PC-9 (cell line): ENCODE measurements at regions not wholly inside any gene's neighbourhood (a gene's known extent, or its start where the extent isn't known, plus 50 kb on each side); places are given as distances from the start of the nearest gene placed in this dataset.
A peak's percentile ranks its signal among the peaks of the same experiment; 100 is the strongest.

Source experiments
- BruUV-seq: library from RNA; stranded (reverse); fragments of 400-500 nt; replicated peaks from 2 replicates; lab custom pipeline; 2021; lab: Mats Ljungman, UMichigan
- CTCF ChIA-PET: fragments of 300-600 bp; sonication (Branson Sonifier 250); formaldehyde crosslinking; loops from one replicate; lab custom pipeline; 2022; ENCODE audit warnings: antibody characterized with exemption; lab: Charles Lee
- POLR2A ChIA-PET: fragments of 300-600 bp; sonication (Branson Sonifier 250); formaldehyde crosslinking; loops from one replicate; lab custom pipeline; 2022; ENCODE audit warnings: antibody characterized with exemption; ENCODE audit not compliant: unreplicated experiment; lab: Charles Lee
- DNase-seq, 2 experiments: peaks; one replicate each; pipeline versions ENCODE4 v3.0.0 to v3.0.0-alpha.2; 2015 to 2022; ENCODE audit warnings: mixed read lengths in 1 of 2
- H2AFZ ChIP-seq: fragments of 200-600 bp; sonication (generic); 2 replicates; pipeline ENCODE4 v1.8.1; 2017; ENCODE audit warnings: antibody characterized with exemption
- H3F3A ChIP-seq: fragments of 200-600 bp; sonication (generic); 2 replicates; pipeline ENCODE4 v1.8.1; 2017; ENCODE audit warnings: antibody characterized with exemption, mild to moderate bottlenecking, low read depth; ENCODE audit not compliant: insufficient read depth
- H3K27ac ChIP-seq: fragments of 200-600 bp; sonication (generic); 2 replicates; pipeline ENCODE4 v1.6.1; 2016; ENCODE audit warnings: mixed run types
- H3K27me3 ChIP-seq: fragments of 200-600 bp; sonication (generic); 2 replicates; pipeline ENCODE4 v1.6.1; 2016; ENCODE audit warnings: low read depth, mixed run types; ENCODE audit not compliant: insufficient read depth
- H3K36me3 ChIP-seq: fragments of 200-600 bp; sonication (generic); 2 replicates; pipeline ENCODE4 v1.6.1; 2016; ENCODE audit warnings: low read depth, mixed run types
- H3K4me1 ChIP-seq: fragments of 200-600 bp; sonication (generic); replicated peaks from 2 replicates; pipeline ENCODE4 v1.6.1; 2016; ENCODE audit warnings: mixed run types; ENCODE audit not compliant: insufficient read depth
- H3K4me2 ChIP-seq: fragments of 200-600 bp; sonication (generic); 2 replicates; pipeline ENCODE4 v1.6.1; 2017; ENCODE audit warnings: mixed run types
- H3K4me3 ChIP-seq: fragments of 200-600 bp; sonication (generic); 2 replicates; pipeline ENCODE4 v1.6.1; 2016; ENCODE audit warnings: mixed run types
- H3K79me2 ChIP-seq: fragments of 200-600 bp; sonication (generic); 2 replicates; pipeline ENCODE4 v1.6.1; 2017; ENCODE audit warnings: low read depth, mixed run types
- H3K9me2 ChIP-seq: fragments of 200-600 bp; sonication (generic); 2 replicates; pipeline ENCODE4 v1.8.1; 2017; ENCODE audit warnings: mild to moderate bottlenecking; ENCODE audit not compliant: insufficient read depth
- H3K9me3 ChIP-seq: fragments of 200-600 bp; sonication (generic); 2 replicates; pipeline ENCODE4 v1.8.1; 2016; ENCODE audit warnings: low read depth; ENCODE audit not compliant: insufficient read depth
- H4K20me1 ChIP-seq: fragments of 200-600 bp; sonication (generic); 2 replicates; pipeline ENCODE4 v1.8.1; 2017; ENCODE audit not compliant: insufficient read depth
- CTCF ChIP-seq: fragments of 200-600 bp; sonication (generic); conservative IDR thresholded peaks from 2 replicates; pipeline ENCODE4 v1.6.1; 2017; ENCODE audit warnings: mixed run types, antibody characterized with exemption, mild to moderate bottlenecking, moderate library complexity
- EZH2 ChIP-seq: fragments of 200-600 bp; sonication (generic); IDR thresholded peaks from 2 replicates; pipeline ENCODE4 v1.8.0; 2017; ENCODE audit warnings: antibody characterized with exemption, low read depth
- intact Hi-C: fragments of 100-400 bp; cut with micrococcal nuclease; formaldehyde crosslinking; loops from one replicate; pipeline ENCODE4 v1.10.0; 2022; ENCODE audit not compliant: unreplicated experiment

- TF ChIP-seq EZH2, result no peak
- TF ChIP-seq CTCF, result no peak
- no peaks in the 10 kb centered on the region for H3K27me3 ChIP-seq
- no peak overlapping the region for H3K4me2 ChIP-seq
- H3K4me3 ChIP-seq, result no peak overlapping the region
- intact Hi-C loops, result no loop called here
- H3K79me2 ChIP-seq, result no peaks in the 10 kb centered on the region
- H3K27ac ChIP-seq, result no peak overlapping the region
- CTCF ChIA-PET, result no interaction called here
- no peaks in the 10 kb centered on the region for H3K9me3 ChIP-seq
- H3F3A ChIP-seq, result no peaks in the 10 kb centered on the region
- no peak overlapping the region for H2AFZ ChIP-seq
- H3K4me1 ChIP-seq, result no peaks in the 10 kb centered on the region
- 0 out of 2 replicates have a peak, but pooled peaks cover 4% of the 10 kb centered on the region for H3K9me2 ChIP-seq
- no peaks in the 10 kb centered on the region for H4K20me1 ChIP-seq
- DNase-seq, result peak in 1 of 2 experiments; percentile 2
- POLR2A ChIA-PET, result no interaction called here
- no peaks in the 10 kb centered on the region for H3K36me3 ChIP-seq
- BruUV-seq, result no TSS peak
Observed at GRCh38 chr3:81352867-81353266, 408.6 kb downstream of the GBE1 start.

- CTCF ChIA-PET, result no interaction called here
Observed at GRCh38 chr3:81349816-81350340, 411.6 kb downstream of the GBE1 start.

GRCh38 chr3:81339040-81339845 is 422.2 kb downstream of the GBE1 start:
- Histone ChIP-seq H3K27me3 (no peaks in the 10 kb centered on the region), H3K9me3 (no peaks in the 10 kb centered on the region), H3K36me3 (no peaks in the 10 kb centered on the region), H3K4me1 (no peaks in the 10 kb centered on the region), H3F3A (no peaks in the 10 kb centered on the region), H3K4me3 (no peak overlapping the region), H3K27ac (no peak overlapping the region), H2AFZ (no peak overlapping the region), H4K20me1 (no peaks in the 10 kb centered on the region; the same call in 1 of the 2 replicates), H3K79me2 (no peaks in the 10 kb centered on the region), H3K9me2 (no peaks in the 10 kb centered on the region), H3K4me2 (no peak overlapping the region)
- peak in 1 of 2 experiments; percentile 43 for DNase-seq
- CTCF ChIA-PET, result interaction anchor here (0.6 to 0.7 kb wide), 2 partner anchors 16 to 27 kb away, joined by 3 read pairs; no protein-coding TSS in a partner anchor
- POLR2A ChIA-PET, result no interaction called here
- peak; percentile 67 for TF ChIP-seq CTCF
- TF ChIP-seq EZH2, result no peak
- intact Hi-C loops, result no loop called here
- no TSS peak for BruUV-seq

More at GRCh38 chr3:81349816-81350340, 411.6 kb downstream of the GBE1 start:
- Histone ChIP-seq H2AFZ (no peak overlapping the region), H3F3A (no peaks in the 10 kb centered on the region), H3K27me3 (no peaks in the 10 kb centered on the region), H3K27ac (no peak overlapping the region), H3K9me3 (no peaks in the 10 kb centered on the region), H3K4me3 (no peak overlapping the region), H3K4me1 (no peaks in the 10 kb centered on the region), H3K36me3 (no peaks in the 10 kb centered on the region), H4K20me1 (no peaks in the 10 kb centered on the region), H3K79me2 (no peaks in the 10 kb centered on the region), H3K4me2 (no peak overlapping the region), H3K9me2 (0 out of 2 replicates have a peak, but pooled peaks cover 4% of the 10 kb centered on the region)
- TF ChIP-seq EZH2, result no peak
- no peak for TF ChIP-seq CTCF
- no TSS peak for BruUV-seq
- POLR2A ChIA-PET, result no interaction called here
- intact Hi-C loops, result no loop called here
- DNase-seq, result no peak
